ENCODE measurements at regions not wholly inside any gene's neighbourhood (a gene's known extent, or its start where the extent isn't known, plus 50 kb on each side); places are given as distances from the start of the nearest gene placed in this dataset.
A peak's percentile ranks its signal among the peaks of the same experiment; 100 is the strongest.

- DNase-seq (ENCODE audit: low read depth), result no peak
These were observed 111.8 kb downstream of the SNX19 start for GRCh38 chr11:130804306-130805076.

DNA sequence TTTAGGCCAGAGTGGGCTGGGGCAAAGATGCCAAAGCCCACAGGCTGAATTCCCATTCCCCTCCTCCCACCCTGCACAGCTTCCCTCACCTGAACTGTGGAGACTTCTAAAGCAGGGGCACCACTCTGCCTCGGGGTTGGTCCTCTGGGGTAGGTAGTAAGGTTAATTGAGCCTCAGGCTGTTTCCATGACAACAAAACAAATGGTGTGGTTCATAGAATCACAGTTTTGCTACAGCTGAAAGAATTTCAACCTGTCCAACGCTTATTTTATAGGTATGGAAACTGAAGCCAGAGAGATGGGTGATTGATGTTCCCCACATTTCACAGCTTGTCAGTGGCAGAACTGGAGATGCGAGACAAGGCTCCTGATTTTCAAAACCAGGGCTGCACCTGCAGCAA, 109.5 kb downstream of the SNX19 start:
- DNase-seq (ENCODE audit: low read depth), result no peak

- DNase-seq (ENCODE audit: low read depth), result no peak
These were observed 107.7 kb downstream of the SNX19 start for GRCh38 chr11:130808541-130808940.

DNA sequence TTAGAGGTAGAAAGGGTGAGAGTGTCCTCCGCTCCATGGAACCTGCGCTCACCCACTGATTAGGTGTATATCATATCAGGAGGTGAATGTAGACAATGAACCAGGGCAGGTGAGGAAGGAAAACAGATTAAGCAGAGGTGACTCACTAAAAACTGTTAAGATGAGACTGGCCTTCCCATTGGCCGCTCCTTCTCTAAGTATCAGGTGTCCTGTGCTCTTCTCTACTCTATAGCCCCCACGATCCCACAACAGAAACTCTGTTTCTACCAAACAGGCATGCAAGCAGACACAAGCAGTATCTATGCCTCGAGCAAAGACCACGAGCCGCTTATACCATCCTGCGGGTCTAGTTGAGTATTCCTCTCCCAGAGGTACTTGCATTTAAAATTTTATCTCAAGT, 103.1 kb downstream of the SNX19 start:
- no peak for DNase-seq (ENCODE audit: low read depth)

DNA sequence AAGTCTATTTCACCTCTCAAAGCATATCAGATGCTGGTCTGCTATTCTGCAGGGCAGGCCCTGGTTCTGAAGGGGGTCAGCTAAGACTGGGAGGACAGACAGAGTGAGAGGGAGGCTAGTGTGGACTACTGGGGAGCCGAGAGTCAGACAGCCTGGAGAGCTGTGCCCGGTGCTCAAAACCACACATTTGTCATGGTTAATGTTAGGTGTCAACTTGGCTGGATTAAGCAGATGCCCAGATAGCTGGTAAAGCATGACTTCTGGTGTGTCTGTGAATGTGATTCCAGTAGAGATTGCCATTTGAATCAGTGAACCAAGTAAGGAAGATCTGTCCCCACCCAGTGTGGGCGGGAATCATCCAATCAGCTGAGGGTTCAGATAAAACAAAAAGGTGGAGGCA, 102.6 kb downstream of the SNX19 start:
- DNase-seq (ENCODE audit: low read depth), result no peak

DNA sequence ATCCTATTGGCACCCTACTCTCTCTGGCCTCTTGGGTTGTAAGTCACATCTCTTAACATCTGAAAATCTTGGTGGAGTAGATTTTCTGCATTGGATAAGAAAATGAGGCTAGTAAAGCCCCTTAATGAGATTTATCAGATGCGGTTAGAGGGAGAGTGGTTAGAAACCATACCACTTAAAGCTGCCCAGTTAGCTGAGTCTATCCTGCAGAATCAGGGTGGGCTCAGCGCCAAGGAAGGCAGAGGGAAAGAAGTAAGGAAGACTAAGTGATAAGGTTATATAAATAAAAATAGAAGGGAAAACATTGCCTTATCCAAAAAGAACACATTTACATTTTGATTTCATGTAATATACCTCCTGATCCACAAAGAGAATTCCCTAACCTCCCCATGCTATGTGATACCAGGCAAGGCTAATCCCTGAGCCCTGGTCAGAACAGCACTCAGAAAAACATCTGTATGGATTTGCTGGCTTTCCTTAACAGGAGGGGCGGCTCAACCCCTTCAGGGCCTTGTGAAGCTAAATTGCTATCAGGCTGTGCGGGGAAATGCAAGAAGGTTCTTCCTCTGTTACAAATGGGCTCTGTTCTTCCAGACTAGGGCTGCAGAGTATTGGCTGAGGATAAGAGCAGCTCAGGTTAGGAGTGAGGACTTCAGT, 101.7 kb downstream of the SNX19 start:
- no peak for DNase-seq (ENCODE audit: low read depth)

- no peak for DNase-seq (ENCODE audit: low read depth)
These were observed 101.0 kb downstream of the SNX19 start for GRCh38 chr11:130815097-130815802.

- no peak for DNase-seq (ENCODE audit: low read depth)
These were observed 100.3 kb downstream of the SNX19 start for GRCh38 chr11:130815956-130816355.

GRCh38 chr11:130816546-130817329, 99.5 kb downstream of the SNX19 start:
- no peak for DNase-seq (ENCODE audit: low read depth)

DNA sequence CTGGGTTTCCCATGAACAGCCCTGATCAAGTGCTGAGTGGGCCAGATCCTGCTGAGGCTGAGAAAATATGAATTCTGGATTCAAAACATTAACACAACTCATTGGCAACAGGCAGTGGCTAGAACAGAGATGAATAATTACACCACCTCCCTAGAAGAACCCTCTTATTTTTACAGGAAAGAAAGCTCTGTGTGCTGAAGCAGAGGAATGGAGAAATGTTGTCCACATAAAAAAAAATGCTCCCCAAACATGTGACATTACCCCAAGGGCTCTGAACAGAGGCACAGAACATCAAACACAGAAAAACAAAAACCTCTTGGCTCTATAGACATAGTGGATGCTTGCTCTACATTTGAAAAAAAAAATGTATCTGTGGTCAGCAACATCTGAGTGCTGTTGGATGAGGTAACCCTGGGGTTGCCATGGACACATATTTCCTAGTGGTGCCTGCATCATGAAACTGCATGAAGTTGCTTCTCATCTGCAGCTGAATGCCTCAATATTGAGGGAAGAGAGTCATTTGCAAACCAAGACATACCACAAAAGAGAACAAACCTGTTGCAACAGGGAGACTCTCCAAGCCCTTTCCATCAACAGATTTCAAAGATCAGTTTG, 98.8 kb downstream of the SNX19 start:
- peak; percentile 37 for DNase-seq (ENCODE audit: low read depth)

DNA sequence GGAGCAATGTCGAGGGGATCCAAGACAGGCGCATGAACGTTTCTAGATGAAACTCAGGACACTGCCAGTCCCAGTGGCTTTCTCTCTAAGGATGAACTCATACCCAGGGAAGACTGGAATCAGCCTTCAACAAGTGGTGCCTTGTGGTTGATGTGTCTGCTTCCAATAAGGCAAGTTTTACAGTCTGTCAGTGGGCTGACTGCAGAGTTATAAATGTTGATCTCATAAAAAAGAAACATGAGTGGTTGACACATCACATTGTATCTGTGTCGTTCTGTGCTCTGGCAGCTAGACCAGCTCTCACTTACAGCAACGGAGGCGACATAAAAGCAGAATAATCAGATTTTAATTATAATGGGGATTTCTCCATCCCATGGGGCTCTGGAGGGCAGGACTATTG, 96.7 kb downstream of the SNX19 start:
- no peak for DNase-seq (ENCODE audit: low read depth)
